ENCODE measurements at regions not wholly inside any gene's neighbourhood (a gene's known extent, or its start where the extent isn't known, plus 50 kb on each side); places are given as distances from the start of the nearest gene placed in this dataset.

DNA sequence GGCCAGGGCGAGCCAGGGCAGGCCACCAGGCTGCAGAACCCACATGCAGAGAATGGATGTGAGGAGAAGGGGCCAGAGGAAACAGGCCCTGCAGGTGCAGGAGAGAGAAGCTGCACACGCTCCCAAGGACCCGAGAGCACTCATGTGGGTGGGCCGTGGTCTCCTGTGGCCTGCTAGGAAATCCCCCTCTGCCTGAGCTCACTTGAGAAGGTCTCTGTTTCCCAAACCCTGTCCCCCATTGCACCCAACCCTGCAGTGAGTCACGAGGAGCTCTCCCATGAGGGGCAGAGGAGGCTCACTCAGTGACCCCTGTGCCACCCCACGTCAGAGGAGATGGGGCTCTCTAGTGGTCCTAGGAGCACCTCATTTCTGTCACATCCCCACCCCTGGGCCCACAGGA lies 111.1 kb downstream of the KLF13 start:
- TF ChIP-seq, protein P1, sequence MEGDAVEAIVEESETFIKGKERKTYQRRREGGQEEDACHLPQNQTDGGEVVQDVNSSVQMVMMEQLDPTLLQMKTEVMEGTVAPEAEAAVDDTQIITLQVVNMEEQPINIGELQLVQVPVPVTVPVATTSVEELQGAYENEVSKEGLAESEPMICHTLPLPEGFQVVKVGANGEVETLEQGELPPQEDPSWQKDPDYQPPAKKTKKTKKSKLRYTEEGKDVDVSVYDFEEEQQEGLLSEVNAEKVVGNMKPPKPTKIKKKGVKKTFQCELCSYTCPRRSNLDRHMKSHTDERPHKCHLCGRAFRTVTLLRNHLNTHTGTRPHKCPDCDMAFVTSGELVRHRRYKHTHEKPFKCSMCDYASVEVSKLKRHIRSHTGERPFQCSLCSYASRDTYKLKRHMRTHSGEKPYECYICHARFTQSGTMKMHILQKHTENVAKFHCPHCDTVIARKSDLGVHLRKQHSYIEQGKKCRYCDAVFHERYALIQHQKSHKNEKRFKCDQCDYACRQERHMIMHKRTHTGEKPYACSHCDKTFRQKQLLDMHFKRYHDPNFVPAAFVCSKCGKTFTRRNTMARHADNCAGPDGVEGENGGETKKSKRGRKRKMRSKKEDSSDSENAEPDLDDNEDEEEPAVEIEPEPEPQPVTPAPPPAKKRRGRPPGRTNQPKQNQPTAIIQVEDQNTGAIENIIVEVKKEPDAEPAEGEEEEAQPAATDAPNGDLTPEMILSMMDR (IDR thresholded peaks at IDR 0.05; ENCODE audit: insufficient read depth, low read depth, low read length), result no peak
- TF ChIP-seq EZH2 (IDR thresholded peaks at IDR 0.05; ENCODE audit: insufficient read depth, low read length), result no peak
